Type B pancreatic cell (in vitro differentiated cells): ENCODE measurements at regions not wholly inside any gene's neighbourhood (a gene's known extent, or its start where the extent isn't known, plus 50 kb on each side); places are given as distances from the start of the nearest gene placed in this dataset.

Source experiments
- DNase-seq: peaks from one replicate; pipeline ENCODE4 v3.0.0; 2021; ENCODE audit warnings: mixed read lengths; ENCODE audit not compliant: unreplicated experiment; ENCODE audit errors: extremely low spot score
- H3K27ac Mint-ChIP-seq: 2 replicates; pipeline ENCODE4 v1.8.0; 2021; ENCODE audit warnings: mild to moderate bottlenecking, mixed read lengths
- H3K27me3 Mint-ChIP-seq: 2 replicates; pipeline ENCODE4 v1.8.0; 2021; ENCODE audit warnings: mixed read lengths
- H3K36me3 Mint-ChIP-seq: 2 replicates; pipeline ENCODE4 v1.8.0; 2021; ENCODE audit warnings: mixed read lengths
- H3K4me1 Mint-ChIP-seq: one replicate; pipeline ENCODE4 v1.8.0; 2021; ENCODE audit warnings: mixed read lengths; ENCODE audit not compliant: unreplicated experiment
- H3K4me3 Mint-ChIP-seq: 2 replicates; pipeline ENCODE4 v1.8.0; 2021; ENCODE audit warnings: mild to moderate bottlenecking, mixed read lengths
- H3K9me3 Mint-ChIP-seq: 2 replicates; pipeline ENCODE4 v1.8.0; 2021; ENCODE audit warnings: mixed read lengths
- CTCF ChIP-seq: fragments of 200-600 bp; sonication (generic); conservative IDR thresholded peaks from 2 replicates; pipeline ENCODE4 v1.5.0; 2021; ENCODE audit warnings: antibody characterized with exemption, mild to moderate bottlenecking

- no peak overlapping the region for H3K27ac Mint-ChIP-seq
Observed at GRCh38 chr1:143699731-143700130, 272.1 kb downstream of the FAM72C start.

GRCh38 chr1:143699115-143699514, 272.7 kb downstream of the FAM72C start:
- no peaks in the 10 kb centered on the region for H3K36me3 Mint-ChIP-seq
- H3K27me3 Mint-ChIP-seq: peaks cover 6% of the 10 kb centered on the region
- H3K4me3 Mint-ChIP-seq: no peak overlapping the region
- DNase-seq: no peak
- H3K9me3 Mint-ChIP-seq: peaks cover 10% of the 10 kb centered on the region
- TF ChIP-seq CTCF: no peak
- no peaks in the 10 kb centered on the region for H3K4me1 Mint-ChIP-seq
- no peak overlapping the region for H3K27ac Mint-ChIP-seq

More at GRCh38 chr1:143699731-143700130, 272.1 kb downstream of the FAM72C start:
- Mint-ChIP-seq H3K36me3 (no peaks in the 10 kb centered on the region), H3K9me3 (peaks cover 10% of the 10 kb centered on the region), H3K27me3 (peaks cover 6% of the 10 kb centered on the region), H3K4me3 (no peak overlapping the region), H3K4me1 (no peaks in the 10 kb centered on the region)
- TF ChIP-seq CTCF: no peak
- no peak for DNase-seq

- Mint-ChIP-seq H3K9me3 (peaks cover 10% of the 10 kb centered on the region), H3K27me3 (peaks cover 6% of the 10 kb centered on the region), H3K4me3 (no peak overlapping the region), H3K27ac (no peak overlapping the region), H3K4me1 (no peaks in the 10 kb centered on the region), H3K36me3 (no peaks in the 10 kb centered on the region)
- no peak for DNase-seq
- peak; percentile 52 for TF ChIP-seq CTCF
Observed at GRCh38 chr1:143698016-143698415, 273.8 kb downstream of the FAM72C start.

- Mint-ChIP-seq H3K27me3 (peaks cover 6% of the 10 kb centered on the region), H3K36me3 (no peaks in the 10 kb centered on the region)
Observed at GRCh38 chr1:143694085-143694484, 277.7 kb downstream of the FAM72C start.

GRCh38 chr1:143691971-143692529, 279.7 kb downstream of the FAM72C start:
- TF ChIP-seq CTCF: no peak
- no peaks in the 10 kb centered on the region for H3K4me1 Mint-ChIP-seq
- H3K9me3 Mint-ChIP-seq: no peaks in the 10 kb centered on the region
- no peak for DNase-seq
- no peaks in the 10 kb centered on the region for H3K36me3 Mint-ChIP-seq
- no peak overlapping the region for H3K4me3 Mint-ChIP-seq
- H3K27ac Mint-ChIP-seq: no peak overlapping the region
- H3K27me3 Mint-ChIP-seq: no peaks in the 10 kb centered on the region

More at GRCh38 chr1:143694085-143694484, 277.7 kb downstream of the FAM72C start:
- Mint-ChIP-seq H3K4me3 (no peak overlapping the region), H3K27ac (no peak overlapping the region), H3K9me3 (peaks cover 6% of the 10 kb centered on the region), H3K4me1 (no peaks in the 10 kb centered on the region)
- DNase-seq: no peak
- no peak for TF ChIP-seq CTCF

GRCh38 chr1:143691400-143691891, 280.3 kb downstream of the FAM72C start:
- Mint-ChIP-seq H3K9me3 (no peaks in the 10 kb centered on the region), H3K4me1 (no peaks in the 10 kb centered on the region), H3K4me3 (no peak overlapping the region), H3K27ac (no peak overlapping the region), H3K36me3 (no peaks in the 10 kb centered on the region), H3K27me3 (no peaks in the 10 kb centered on the region)
- TF ChIP-seq CTCF: no peak
- DNase-seq: no peak
